Body of pancreas (tissue), 4 donors: ENCODE measurements at regions not wholly inside any gene's neighbourhood (a gene's known extent, or its start where the extent isn't known, plus 50 kb on each side); places are given as distances from the start of the nearest gene placed in this dataset.

ENCODE experiments used
- ATAC-seq: fragments of 150-250 bp; one replicate; pipeline ENCODE4 v1.9.1; 2016
- DNase-seq, 4 donors: peaks; one replicate each; pipeline ENCODE4 v3.0.0-alpha.2; 2019
- H3K27ac ChIP-seq, 4 donors: fragments of 200-600 bp; sonication (generic); 1 replicate in 3 of 4; 2 replicates in 1 of 4; pipeline versions ENCODE4 v1.5.1 to v1.6.1; 2016 to 2019; ENCODE audit warnings: mild to moderate bottlenecking in 1 of 4, mixed read lengths in 1 of 4, moderate library complexity in 1 of 4
- H3K27me3 ChIP-seq, 2 donors: fragments of 200-600 bp; sonication (generic); one replicate each; pipeline ENCODE4 v1.6.0; 2016; ENCODE audit warnings: mild to moderate bottlenecking in 1 of 2
- H3K36me3 ChIP-seq, 2 donors: fragments of 200-600 bp; sonication (generic); replicated peaks in 1 of 2; 2 replicates each; pipeline ENCODE4 v1.5.1; 2016; ENCODE audit warnings: low read depth in 2 of 2; ENCODE audit not compliant: insufficient read depth in 1 of 2
- H3K4me1 ChIP-seq: fragments of 200-600 bp; sonication (generic); one replicate; pipeline ENCODE4 v1.6.0; 2016
- H3K4me3 ChIP-seq, 2 donors: fragments of 200-600 bp; sonication (generic); 1 replicate in 1 of 2; 2 replicates in 1 of 2; pipeline ENCODE4 v1.5.1; 2016 to 2019
- H3K9me3 ChIP-seq, 3 donors: fragments of 200-600 bp; sonication (generic); 1 replicate in 2 of 3; 2 replicates in 1 of 3; pipeline ENCODE4 v1.5.1; 2016
- POLR2A ChIP-seq, 3 donors: fragments of 450-650 bp; IDR thresholded peaks; one replicate each; pipeline ENCODE4 v1.6.1; 2016; ENCODE audit warnings: antibody characterized with exemption in 3 of 3, mild to moderate bottlenecking in 2 of 3
- WGBS, 2 donors: methylation state at CpG; one replicate each; pipeline ENCODE4 v1.1.5; 2017; 5-methylcytosine and 5-hydroxymethylcytosine counted together
- intact Hi-C: fragments of 100-400 bp; cut with DNase I; formaldehyde crosslinking; loops from one replicate; pipeline ENCODE4 v1.15.1; 2023
- TF ChIP-seq, protein P1 (sequence below), 7 experiments: fragments of 450-650 bp in 4 of 7; fragments of 200-600 bp in 3 of 7; sonication (generic) in 3 of 7; IDR thresholded peaks; one replicate each; pipeline ENCODE4 v1.5.1; 2016 to 2019; ENCODE audit warnings: antibody characterized with exemption in 7 of 7

DNA sequence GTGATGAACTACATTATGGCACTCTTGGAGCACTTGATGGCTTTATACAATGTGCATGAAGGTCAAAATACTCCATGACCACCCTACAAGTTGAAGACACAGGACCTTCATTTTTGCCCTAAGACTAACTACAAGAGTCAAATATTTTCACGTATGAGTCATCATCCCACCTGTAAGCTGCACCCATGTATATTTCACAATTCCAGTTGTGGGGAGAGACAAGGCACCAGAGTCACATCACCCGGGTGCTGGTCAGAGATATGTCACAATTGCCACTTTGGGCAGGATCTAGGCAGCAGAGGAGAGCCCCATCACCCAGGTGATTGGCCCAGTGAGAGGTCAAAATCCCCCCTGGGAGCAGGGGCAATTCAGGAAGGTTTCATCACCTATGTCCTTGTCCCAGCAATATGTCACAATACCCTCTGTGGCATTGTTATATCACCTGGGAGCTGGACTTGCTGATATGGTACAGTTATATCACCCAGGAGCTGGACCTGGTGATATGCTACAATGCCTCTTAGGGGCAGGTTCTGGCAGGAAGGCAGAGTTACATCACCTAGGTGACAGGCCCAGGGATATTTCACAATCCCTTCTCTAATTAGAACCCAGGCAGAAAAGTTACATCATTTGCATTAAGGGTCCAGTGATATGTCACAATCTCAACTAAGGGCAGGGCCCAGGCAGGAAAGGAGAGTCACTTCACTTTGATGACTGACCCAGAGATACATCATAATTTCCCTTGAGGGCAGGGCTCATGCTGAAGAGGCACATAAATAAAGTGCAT is 1839.2 kb downstream of the TP53TG3F start:
- WGBS, 2 donors, result 29 to 36% methylated on average over 2 of the region's 2 CpGs
- intact Hi-C loops, result no loop called here

DNA sequence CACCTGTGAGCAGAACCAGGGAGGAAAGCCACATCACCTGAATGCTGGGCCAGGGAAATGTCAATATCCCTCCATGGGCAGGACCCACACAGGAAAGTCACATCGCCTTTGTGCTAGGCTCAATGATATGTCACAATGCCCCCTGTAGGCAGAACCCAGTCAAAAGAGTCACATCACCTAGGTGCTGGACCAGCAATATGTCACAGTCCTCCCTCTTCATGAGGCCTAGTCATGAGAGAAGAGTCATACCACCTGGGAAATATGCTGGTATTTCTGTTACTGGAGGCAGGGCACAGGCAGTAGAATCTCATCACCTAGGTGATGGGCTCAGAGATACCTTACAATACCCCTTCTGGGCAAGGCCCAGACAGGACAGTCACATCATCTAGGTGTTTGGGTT is 1843.4 kb downstream of the TP53TG3F start:
- H3K4me3 ChIP-seq, result no peak overlapping the region
- TF ChIP-seq, protein P1, sequence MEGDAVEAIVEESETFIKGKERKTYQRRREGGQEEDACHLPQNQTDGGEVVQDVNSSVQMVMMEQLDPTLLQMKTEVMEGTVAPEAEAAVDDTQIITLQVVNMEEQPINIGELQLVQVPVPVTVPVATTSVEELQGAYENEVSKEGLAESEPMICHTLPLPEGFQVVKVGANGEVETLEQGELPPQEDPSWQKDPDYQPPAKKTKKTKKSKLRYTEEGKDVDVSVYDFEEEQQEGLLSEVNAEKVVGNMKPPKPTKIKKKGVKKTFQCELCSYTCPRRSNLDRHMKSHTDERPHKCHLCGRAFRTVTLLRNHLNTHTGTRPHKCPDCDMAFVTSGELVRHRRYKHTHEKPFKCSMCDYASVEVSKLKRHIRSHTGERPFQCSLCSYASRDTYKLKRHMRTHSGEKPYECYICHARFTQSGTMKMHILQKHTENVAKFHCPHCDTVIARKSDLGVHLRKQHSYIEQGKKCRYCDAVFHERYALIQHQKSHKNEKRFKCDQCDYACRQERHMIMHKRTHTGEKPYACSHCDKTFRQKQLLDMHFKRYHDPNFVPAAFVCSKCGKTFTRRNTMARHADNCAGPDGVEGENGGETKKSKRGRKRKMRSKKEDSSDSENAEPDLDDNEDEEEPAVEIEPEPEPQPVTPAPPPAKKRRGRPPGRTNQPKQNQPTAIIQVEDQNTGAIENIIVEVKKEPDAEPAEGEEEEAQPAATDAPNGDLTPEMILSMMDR (IDR thresholded peaks at IDR 0.05), result no peak
- TF ChIP-seq POLR2A (IDR thresholded peaks at IDR 0.05), result no peak
- WGBS, 2 donors, result 33 to 70% methylated on average over 1 of the region's 1 CpG
- H3K27ac ChIP-seq, result no peak overlapping the region
- H3K36me3 ChIP-seq, result no peaks in the 10 kb centered on the region
- no peaks in the 10 kb centered on the region for H3K9me3 ChIP-seq
- H3K4me1 ChIP-seq, result no peaks in the 10 kb centered on the region
- intact Hi-C loops, result no loop called here
- H3K27me3 ChIP-seq, result no peaks in the 10 kb centered on the region
- DNase-seq (no peak), ATAC-seq (no peak)

More for the DNA sequence above, 1839.2 kb downstream of the TP53TG3F start:
- H3K4me3 ChIP-seq, result no peak overlapping the region
- H3K36me3 ChIP-seq, result no peaks in the 10 kb centered on the region
- H3K27me3 ChIP-seq, result no peaks in the 10 kb centered on the region
- DNase-seq (no peak), ATAC-seq (no peak)
- no peak for TF ChIP-seq POLR2A (IDR thresholded peaks at IDR 0.05)
- TF ChIP-seq, protein P1 (IDR thresholded peaks at IDR 0.05), result no peak
- H3K9me3 ChIP-seq, result no peaks in the 10 kb centered on the region
- no peaks in the 10 kb centered on the region for H3K4me1 ChIP-seq
- H3K27ac ChIP-seq, result no peak overlapping the region

DNA sequence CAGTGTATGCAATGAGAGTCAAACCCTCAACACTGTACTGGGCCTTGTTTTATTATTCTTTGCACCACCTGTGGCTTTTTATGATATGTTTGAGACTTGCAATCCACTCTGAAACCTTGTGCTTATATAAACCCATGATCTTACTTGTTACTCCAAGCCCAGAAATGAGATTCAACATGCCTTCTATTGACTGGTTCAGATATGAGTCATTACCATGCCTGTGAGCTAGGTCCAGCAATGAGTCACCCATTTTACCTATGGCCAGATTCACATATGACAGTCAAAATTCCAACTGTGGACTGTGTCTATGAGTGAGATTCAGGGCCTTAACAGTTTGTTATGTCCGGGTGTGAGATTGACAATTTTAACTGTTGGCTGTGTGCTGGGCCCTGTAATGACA is 1846.1 kb downstream of the TP53TG3F start:
- WGBS, 2 donors, result 0 to 9% methylated on average over 1 of the region's 1 CpG
- Histone ChIP-seq H3K27ac (no peak overlapping the region), H3K36me3 (no peaks in the 10 kb centered on the region), H3K4me1 (no peaks in the 10 kb centered on the region), H3K27me3 (no peaks in the 10 kb centered on the region), H3K4me3 (no peak overlapping the region), H3K9me3 (no peaks in the 10 kb centered on the region)
- DNase-seq, result no peak
- intact Hi-C loops, result no loop called here
- TF ChIP-seq, protein P1 (IDR thresholded peaks at IDR 0.05), result no peak
- TF ChIP-seq POLR2A (IDR thresholded peaks at IDR 0.05), result no peak
- no peak for ATAC-seq

DNA sequence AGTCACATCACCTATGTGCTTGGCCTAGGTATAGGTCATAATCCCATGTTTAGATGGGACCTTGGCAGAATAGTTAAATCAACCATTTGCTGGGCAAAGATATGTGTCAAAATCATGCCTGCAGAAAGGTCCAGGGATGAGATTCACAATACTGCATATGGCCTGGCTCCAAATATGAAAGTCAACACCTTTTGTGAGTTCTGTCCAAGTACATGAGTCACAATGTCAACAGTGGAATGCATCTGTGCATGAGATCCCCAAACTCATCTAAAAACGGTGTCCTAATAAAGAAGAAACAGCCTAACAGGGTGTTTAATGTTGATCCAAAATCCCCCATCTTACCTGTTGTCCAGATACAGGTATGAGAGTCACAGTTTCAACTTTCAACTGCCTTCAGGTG is 1847.5 kb downstream of the TP53TG3F start:
- Histone ChIP-seq H3K4me3 (no peak overlapping the region), H3K27me3 (no peaks in the 10 kb centered on the region), H3K9me3 (no peaks in the 10 kb centered on the region), H3K36me3 (no peaks in the 10 kb centered on the region), H3K27ac (no peak overlapping the region), H3K4me1 (no peaks in the 10 kb centered on the region)
- no peak for DNase-seq
- TF ChIP-seq, protein P1 (IDR thresholded peaks at IDR 0.05), result no peak
- TF ChIP-seq POLR2A (IDR thresholded peaks at IDR 0.05), result no peak
- intact Hi-C loops, result no loop called here
- 0 to 6% methylated on average over 1 of the region's 1 CpG for WGBS, 2 donors
- ATAC-seq, result no peak

DNA sequence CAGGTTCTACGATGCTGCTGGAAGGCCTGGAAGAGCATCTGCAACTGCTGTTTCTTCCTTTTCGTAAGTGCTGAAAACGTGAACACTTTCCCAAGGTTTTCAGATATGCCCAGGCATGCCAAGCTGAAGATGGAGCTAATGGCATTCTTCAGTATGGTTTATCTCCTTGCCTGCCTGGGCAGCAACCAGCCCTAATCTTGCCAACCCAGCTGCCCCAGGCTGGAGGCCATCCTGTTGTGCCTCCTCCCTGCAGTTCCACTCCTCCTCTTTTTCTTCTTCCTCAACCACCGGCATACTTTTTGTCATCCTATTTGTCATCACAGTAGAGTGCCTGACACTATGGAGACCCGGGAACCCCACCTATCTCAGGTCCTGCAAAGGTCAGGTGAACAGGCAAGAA is 1849.3 kb downstream of the TP53TG3F start:
- Histone ChIP-seq H3K27ac (no peak overlapping the region), H3K4me3 (no peak overlapping the region), H3K27me3 (no peaks in the 10 kb centered on the region), H3K4me1 (no peaks in the 10 kb centered on the region), H3K36me3 (no peaks in the 10 kb centered on the region), H3K9me3 (no peaks in the 10 kb centered on the region)
- ATAC-seq, result no peak
- 44 to 61% methylated on average over 4 to 5 of the region's 5 CpGs for WGBS, 2 donors
- no peak for DNase-seq
- TF ChIP-seq, protein P1 (IDR thresholded peaks at IDR 0.05), result no peak
- TF ChIP-seq POLR2A (IDR thresholded peaks at IDR 0.05), result no peak
- intact Hi-C loops, result no loop called here
